DND-41 (cell line): ENCODE measurements at regions not wholly inside any gene's neighbourhood (a gene's known extent, or its start where the extent isn't known, plus 50 kb on each side); places are given as distances from the start of the nearest gene placed in this dataset.
A peak's percentile ranks its signal among the peaks of the same experiment; 100 is the strongest.

Experiments used
- ATAC-seq: fragments of 200-7000 bp; cut with Tn5 transposase; 3 replicates; pipeline ENCODE4 v1.9.1; 2021; ENCODE audit warnings: low read depth; ENCODE audit not compliant: insufficient read depth
- DNase-seq: peaks from one replicate; pipeline ENCODE4 v3.0.0-alpha.2; 2020
- H2AFZ ChIP-seq: 2 replicates; pipeline ENCODE4 v1.6.0; 2012; ENCODE audit warnings: low read depth, low read length
- H3K27ac ChIP-seq: 2 replicates; pipeline ENCODE4 v1.5.1; 2012; ENCODE audit warnings: low read length, inconsistent platforms
- H3K27me3 ChIP-seq: fragments of 200-600 bp; sonication (generic); 2 replicates; pipeline ENCODE4 v1.6.0; 2012; ENCODE audit warnings: low read length, mild to moderate bottlenecking, inconsistent platforms; ENCODE audit not compliant: insufficient read depth, poor library complexity
- H3K36me3 ChIP-seq: 2 replicates; pipeline ENCODE4 v1.5.1; 2012; ENCODE audit warnings: low read length, inconsistent platforms; ENCODE audit not compliant: insufficient read depth
- H3K4me1 ChIP-seq: 2 replicates; pipeline ENCODE4 v1.5.1; 2012; ENCODE audit warnings: mild to moderate bottlenecking, low read length; ENCODE audit not compliant: insufficient read depth
- H3K4me2 ChIP-seq: 2 replicates; pipeline ENCODE4 v1.6.0; 2012; ENCODE audit warnings: mild to moderate bottlenecking, moderate library complexity, low read length, inconsistent platforms; ENCODE audit not compliant: insufficient read depth
- H3K4me3 ChIP-seq, 2 experiments: fragments of 200-600 bp in 1 of 2; shearing (Covaris generic) in 1 of 2; 2 replicates each; pipeline ENCODE4 v1.5.1; 2012 to 2016; ENCODE audit warnings: inconsistent platforms in 2 of 2, low read length in 2 of 2, mild to moderate bottlenecking in 2 of 2, low read depth in 1 of 2, moderate library complexity in 1 of 2
- H3K79me2 ChIP-seq: 2 replicates; pipeline ENCODE4 v1.6.0; 2012; ENCODE audit warnings: low read length, inconsistent platforms; ENCODE audit not compliant: insufficient read depth
- H3K9ac ChIP-seq: 2 replicates; pipeline ENCODE4 v1.6.0; 2012; ENCODE audit warnings: low read depth, mild to moderate bottlenecking, inconsistent platforms, low read length, moderate library complexity
- H3K9me3 ChIP-seq: 2 replicates; pipeline ENCODE4 v1.5.1; 2012; ENCODE audit warnings: low read length, moderate library complexity, mild to moderate bottlenecking, inconsistent platforms; ENCODE audit not compliant: insufficient read depth, severe bottlenecking
- H4K20me1 ChIP-seq: 2 replicates; pipeline ENCODE4 v1.6.0; 2012; ENCODE audit warnings: low read length; ENCODE audit not compliant: insufficient read depth
- CTCF ChIP-seq: IDR thresholded peaks from 2 replicates; pipeline ENCODE4 v1.5.1; 2012; ENCODE audit warnings: borderline replicate concordance, low read length, moderate library complexity, mild to moderate bottlenecking; ENCODE audit not compliant: poor library complexity, severe bottlenecking; ENCODE audit errors: extremely low read depth
- EZH2 ChIP-seq: IDR thresholded peaks from 3 replicates; pipeline ENCODE4 v1.6.1; 2012; ENCODE audit warnings: borderline replicate concordance, low read depth, mild to moderate bottlenecking, moderate library complexity, low read length, inconsistent platforms; ENCODE audit not compliant: severe bottlenecking

- peak overlapping the region; percentile 92 for H3K27ac ChIP-seq
- H3K79me2 ChIP-seq, result peaks cover 80% of the 10 kb centered on the region
- DNase-seq (peak; percentile 94), ATAC-seq (peak; percentile 88)
- H3K4me1 ChIP-seq, result peaks cover 63% of the 10 kb centered on the region
- H2AFZ ChIP-seq, result peak overlapping the region; percentile 66
- no peaks in the 10 kb centered on the region for H3K9me3 ChIP-seq
- H3K4me2 ChIP-seq, result peak overlapping the region; percentile 66
- no peaks in the 10 kb centered on the region for H4K20me1 ChIP-seq
- peak overlapping the region in 1 of 2 experiments; percentile 49; a peak in 2 of 4 replicates for H3K4me3 ChIP-seq
- peaks cover 27% of the 10 kb centered on the region for H3K36me3 ChIP-seq
- H3K9ac ChIP-seq, result peak overlapping the region; percentile 55
- no peaks in the 10 kb centered on the region for H3K27me3 ChIP-seq
- no peak for TF ChIP-seq EZH2
- peak; percentile 63 for TF ChIP-seq CTCF
These were observed 149.1 kb downstream of the KLF12 start for GRCh38 chr13:73984949-73985691.

GRCh38 chr13:73984201-73984600 lies 150.0 kb downstream of the KLF12 start:
- ATAC-seq, result no peak
- H3K27ac ChIP-seq, result peak overlapping the region; percentile 92

GRCh38 chr13:73983109-73983508 lies 151.1 kb downstream of the KLF12 start:
- Histone ChIP-seq H3K4me3 (no peak overlapping the region), H2AFZ (no peak overlapping the region), H3K36me3 (peaks cover 32% of the 10 kb centered on the region), H4K20me1 (no peaks in the 10 kb centered on the region), H3K79me2 (peaks cover 79% of the 10 kb centered on the region), H3K9me3 (no peaks in the 10 kb centered on the region), H3K27me3 (no peaks in the 10 kb centered on the region), H3K4me1 (peaks cover 43% of the 10 kb centered on the region), H3K9ac (no peak overlapping the region), H3K27ac (peak overlapping the region; percentile 92), H3K4me2 (no peak overlapping the region)
- DNase-seq, result no peak
- TF ChIP-seq EZH2, result no peak
- no peak for TF ChIP-seq CTCF
- no peak for ATAC-seq

More at GRCh38 chr13:73984201-73984600, 150.0 kb downstream of the KLF12 start:
- no peak for TF ChIP-seq EZH2
- no peak for TF ChIP-seq CTCF
- H3K4me3 ChIP-seq, result 0 out of 4 replicates have a peak overlapping the region, but pooled peaks of 1 of the 2 experiments have one; percentile 49
- peaks cover 23% of the 10 kb centered on the region for H3K36me3 ChIP-seq
- no peaks in the 10 kb centered on the region for H3K9me3 ChIP-seq
- H3K9ac ChIP-seq, result peak overlapping the region; percentile 55; the same call in 1 of the 2 replicates
- peaks cover 79% of the 10 kb centered on the region for H3K79me2 ChIP-seq
- H3K27me3 ChIP-seq, result no peaks in the 10 kb centered on the region
- H4K20me1 ChIP-seq, result no peaks in the 10 kb centered on the region
- H3K4me2 ChIP-seq, result peak overlapping the region; percentile 66
- DNase-seq, result no peak
- H3K4me1 ChIP-seq, result peaks cover 54% of the 10 kb centered on the region
- H2AFZ ChIP-seq, result no peak overlapping the region
